OCI-LY1 (cell line): ENCODE measurements at regions not wholly inside any gene's neighbourhood (a gene's known extent, or its start where the extent isn't known, plus 50 kb on each side); places are given as distances from the start of the nearest gene placed in this dataset.

Source experiments
- EZH2 ChIP-seq: fragments of 200-600 bp; sonication (generic), shearing (Covaris generic); IDR thresholded peaks from 2 replicates; pipeline ENCODE4 v1.8.0; 2017; ENCODE audit warnings: borderline replicate concordance, mixed run types, mild to moderate bottlenecking, antibody characterized with exemption, low read length, moderate library complexity, mixed read lengths
- TF ChIP-seq, protein P1 (sequence below): fragments of 200-600 bp; sonication (generic), shearing (Covaris generic); IDR thresholded peaks from 2 replicates; pipeline ENCODE4 v1.5.1; 2017; ENCODE audit warnings: mild to moderate bottlenecking, antibody characterized with exemption, low read length, moderate library complexity, mixed read lengths

DNA sequence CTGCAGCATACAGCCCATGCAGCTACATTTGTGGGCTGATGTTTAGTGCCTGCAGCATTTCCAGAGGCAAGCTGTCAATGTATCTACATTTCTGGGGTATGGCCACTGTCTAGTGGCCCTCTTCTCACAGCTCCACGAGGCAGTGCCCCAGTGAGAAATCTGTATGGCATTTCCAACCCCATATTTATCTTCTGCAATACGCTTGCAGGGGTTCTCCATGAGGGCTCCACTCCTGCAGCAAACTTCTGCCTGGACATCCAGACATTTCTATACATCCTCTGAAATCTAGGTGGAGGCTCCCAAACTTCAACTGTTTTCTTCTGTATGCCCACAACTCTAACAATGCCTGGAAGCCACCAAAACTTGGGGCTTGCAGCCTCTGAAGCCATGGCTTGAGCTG is 502.3 kb downstream of the C6orf118 start:
- TF ChIP-seq, protein P1, sequence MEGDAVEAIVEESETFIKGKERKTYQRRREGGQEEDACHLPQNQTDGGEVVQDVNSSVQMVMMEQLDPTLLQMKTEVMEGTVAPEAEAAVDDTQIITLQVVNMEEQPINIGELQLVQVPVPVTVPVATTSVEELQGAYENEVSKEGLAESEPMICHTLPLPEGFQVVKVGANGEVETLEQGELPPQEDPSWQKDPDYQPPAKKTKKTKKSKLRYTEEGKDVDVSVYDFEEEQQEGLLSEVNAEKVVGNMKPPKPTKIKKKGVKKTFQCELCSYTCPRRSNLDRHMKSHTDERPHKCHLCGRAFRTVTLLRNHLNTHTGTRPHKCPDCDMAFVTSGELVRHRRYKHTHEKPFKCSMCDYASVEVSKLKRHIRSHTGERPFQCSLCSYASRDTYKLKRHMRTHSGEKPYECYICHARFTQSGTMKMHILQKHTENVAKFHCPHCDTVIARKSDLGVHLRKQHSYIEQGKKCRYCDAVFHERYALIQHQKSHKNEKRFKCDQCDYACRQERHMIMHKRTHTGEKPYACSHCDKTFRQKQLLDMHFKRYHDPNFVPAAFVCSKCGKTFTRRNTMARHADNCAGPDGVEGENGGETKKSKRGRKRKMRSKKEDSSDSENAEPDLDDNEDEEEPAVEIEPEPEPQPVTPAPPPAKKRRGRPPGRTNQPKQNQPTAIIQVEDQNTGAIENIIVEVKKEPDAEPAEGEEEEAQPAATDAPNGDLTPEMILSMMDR, result no peak
- no peak for TF ChIP-seq EZH2
